ENCODE measurements at regions not wholly inside any gene's neighbourhood (a gene's known extent, or its start where the extent isn't known, plus 50 kb on each side); places are given as distances from the start of the nearest gene placed in this dataset.

- no peak overlapping the region for H3K4me3 Mint-ChIP-seq
- H3K4me1 Mint-ChIP-seq (ENCODE audit: low read depth), result no peaks in the 10 kb centered on the region
- DNase-seq, result no peak
- TF ChIP-seq CTCF (IDR thresholded peaks at IDR 0.05), result no peak
- no peaks in the 10 kb centered on the region for H3K36me3 Mint-ChIP-seq (ENCODE audit: low read depth)
- intact Hi-C loops (cut with micrococcal nuclease), result no loop called here
- ChIA-PET CTCF (no interaction called here), POLR2A (no interaction called here)
- no peaks in the 10 kb centered on the region for H3K27me3 Mint-ChIP-seq
- no peak overlapping the region for H3K27ac Mint-ChIP-seq
- peaks cover 9% of the 10 kb centered on the region for H3K9me3 Mint-ChIP-seq
- ATAC-seq, result no peak
Observed at GRCh38 chr7:54252256-54253035, 289.7 kb upstream of the VSTM2A start.

GRCh38 chr7:54253036-54253373, 289.2 kb upstream of the VSTM2A start:
- Mint-ChIP-seq H3K4me1 (ENCODE audit: low read depth) (no peaks in the 10 kb centered on the region), H3K9me3 (peaks cover 9% of the 10 kb centered on the region), H3K4me3 (no peak overlapping the region), H3K27me3 (no peaks in the 10 kb centered on the region), H3K27ac (no peak overlapping the region), H3K36me3 (ENCODE audit: low read depth) (no peaks in the 10 kb centered on the region)
- ChIA-PET POLR2A (no interaction called here), CTCF (no interaction called here)
- TF ChIP-seq CTCF (IDR thresholded peaks at IDR 0.05), result no peak
- intact Hi-C loops (cut with micrococcal nuclease), result no loop called here
- DNase-seq (no peak), ATAC-seq (no peak)

- no peak for DNase-seq
- ChIA-PET CTCF (no interaction called here), POLR2A (no interaction called here)
- Mint-ChIP-seq H3K4me3 (no peak overlapping the region), H3K27me3 (no peaks in the 10 kb centered on the region), H3K36me3 (ENCODE audit: low read depth) (no peaks in the 10 kb centered on the region), H3K27ac (no peak overlapping the region), H3K9me3 (peaks cover 9% of the 10 kb centered on the region), H3K4me1 (ENCODE audit: low read depth) (no peaks in the 10 kb centered on the region)
- intact Hi-C loops (cut with micrococcal nuclease), result no loop called here
- no peak for TF ChIP-seq CTCF (IDR thresholded peaks at IDR 0.05)
- no peak for ATAC-seq
Observed at GRCh38 chr7:54255242-54255641, 286.9 kb upstream of the VSTM2A start.

GRCh38 chr7:54259185-54259584, 283.0 kb upstream of the VSTM2A start:
- Mint-ChIP-seq H3K36me3 (ENCODE audit: low read depth) (no peaks in the 10 kb centered on the region), H3K27ac (no peak overlapping the region), H3K4me3 (no peak overlapping the region), H3K4me1 (ENCODE audit: low read depth) (no peaks in the 10 kb centered on the region), H3K9me3 (peaks cover 11% of the 10 kb centered on the region), H3K27me3 (no peaks in the 10 kb centered on the region)
- CTCF ChIA-PET, result no interaction called here
- intact Hi-C loops (cut with micrococcal nuclease), result no loop called here
- POLR2A ChIA-PET, result no interaction called here
- ATAC-seq, result no peak
- TF ChIP-seq CTCF (IDR thresholded peaks at IDR 0.05), result no peak
- no peak for DNase-seq

- DNase-seq (no peak), ATAC-seq (no peak)
- no peak for TF ChIP-seq CTCF (IDR thresholded peaks at IDR 0.05)
- Mint-ChIP-seq H3K4me3 (no peak overlapping the region), H3K4me1 (ENCODE audit: low read depth) (no peaks in the 10 kb centered on the region), H3K27ac (no peak overlapping the region), H3K36me3 (ENCODE audit: low read depth) (no peaks in the 10 kb centered on the region), H3K27me3 (no peaks in the 10 kb centered on the region), H3K9me3 (peaks cover 11% of the 10 kb centered on the region)
- ChIA-PET POLR2A (no interaction called here), CTCF (no interaction called here)
- intact Hi-C loops (cut with micrococcal nuclease), result no loop called here
Observed at GRCh38 chr7:54260941-54261371, 281.2 kb upstream of the VSTM2A start.

Measured in activated CD8-positive, alpha-beta T cell treated with anti-CD3 and anti-CD28 coated beads for 36 hours (primary cell).